Epidermal melanocyte (primary cell): ENCODE measurements at regions not wholly inside any gene's neighbourhood (a gene's known extent, or its start where the extent isn't known, plus 50 kb on each side); places are given as distances from the start of the nearest gene placed in this dataset.
A peak's percentile ranks its signal among the peaks of the same experiment; 100 is the strongest.

ENCODE experiments used
- DNase-seq: peaks from one replicate; pipeline ENCODE4 v3.0.0; 2011; ENCODE audit warnings: low spot score; ENCODE audit not compliant: insufficient read length

GRCh38 chr2:240319855-240320203 is 115.6 kb upstream of the GPC1 start:
- no peak for DNase-seq

DNA sequence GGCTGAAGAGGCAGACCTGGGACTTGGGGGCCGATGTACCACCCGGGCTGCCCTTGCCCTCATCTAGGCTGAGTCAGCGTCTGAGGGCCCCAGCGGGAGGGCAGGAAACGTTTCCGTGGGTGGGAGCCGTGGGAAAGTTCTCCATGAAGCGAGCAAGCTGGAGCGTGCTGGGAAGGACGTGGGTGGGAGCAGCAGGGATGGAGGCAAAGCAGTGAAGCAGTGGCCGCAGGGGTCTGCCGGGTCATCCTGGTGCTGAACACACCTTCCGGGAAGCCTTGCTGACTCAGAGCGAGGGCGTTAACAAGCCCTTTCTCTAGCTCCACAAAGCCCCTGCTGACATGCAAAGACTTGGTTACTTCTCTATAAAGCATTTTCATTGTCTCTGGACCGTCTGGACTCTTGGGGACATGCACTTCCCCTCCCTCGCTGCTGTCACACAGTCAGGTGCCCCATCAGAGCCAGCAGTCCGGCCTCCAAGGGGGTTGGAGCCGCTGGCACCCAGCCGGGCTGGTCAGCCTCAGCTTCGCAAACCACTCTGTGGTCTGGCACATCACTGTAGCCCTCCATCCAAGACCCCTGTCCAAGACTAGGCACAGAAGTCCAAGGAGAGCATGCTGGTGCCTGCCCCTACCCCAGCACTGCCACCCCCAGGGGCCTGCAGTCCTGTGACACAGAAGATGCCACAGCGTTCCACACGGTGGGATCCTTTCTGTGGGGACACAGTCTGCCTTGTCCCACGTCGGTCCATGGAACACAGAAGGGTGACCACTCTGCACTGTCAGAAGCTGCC is 115.1 kb upstream of the GPC1 start:
- DNase-seq = no peak

DNA sequence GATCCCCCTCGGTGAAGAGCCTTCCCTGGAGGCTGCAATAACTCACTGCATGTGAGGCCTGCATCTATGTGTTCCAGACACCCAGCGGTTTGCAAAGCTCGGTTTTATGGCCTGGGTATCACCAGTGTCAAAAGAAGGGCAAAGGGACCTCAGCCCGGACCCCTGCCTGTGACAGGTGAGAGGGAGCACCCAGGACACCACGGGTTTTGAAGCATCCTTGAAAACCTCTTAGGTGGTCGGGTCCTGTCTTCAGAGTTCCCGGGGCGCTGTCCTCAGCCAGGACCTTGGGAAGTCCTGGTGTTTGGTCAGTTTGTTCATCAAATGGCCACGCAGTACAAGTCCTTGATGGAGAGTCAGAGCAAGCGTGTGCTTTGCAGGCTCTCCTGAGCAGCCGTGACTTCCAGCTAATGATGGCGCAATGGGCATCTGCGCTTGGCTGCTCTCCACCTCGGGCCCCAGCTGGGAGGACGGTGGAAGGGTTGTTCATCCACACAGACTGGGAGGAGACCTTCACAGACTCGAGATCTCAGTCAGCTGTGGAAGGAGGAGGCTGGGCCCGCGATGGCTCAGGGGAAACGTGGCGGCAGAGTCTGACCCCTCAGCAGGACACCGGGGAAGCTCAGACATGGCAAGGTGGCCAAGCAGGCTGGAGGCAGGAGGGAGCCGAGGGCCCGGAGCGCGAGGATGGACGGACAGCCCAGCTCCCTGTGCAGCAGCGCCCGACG is 113.1 kb upstream of the GPC1 start:
- no peak for DNase-seq

GRCh38 chr2:240322991-240323390 is 112.5 kb upstream of the GPC1 start:
- no peak for DNase-seq

DNA sequence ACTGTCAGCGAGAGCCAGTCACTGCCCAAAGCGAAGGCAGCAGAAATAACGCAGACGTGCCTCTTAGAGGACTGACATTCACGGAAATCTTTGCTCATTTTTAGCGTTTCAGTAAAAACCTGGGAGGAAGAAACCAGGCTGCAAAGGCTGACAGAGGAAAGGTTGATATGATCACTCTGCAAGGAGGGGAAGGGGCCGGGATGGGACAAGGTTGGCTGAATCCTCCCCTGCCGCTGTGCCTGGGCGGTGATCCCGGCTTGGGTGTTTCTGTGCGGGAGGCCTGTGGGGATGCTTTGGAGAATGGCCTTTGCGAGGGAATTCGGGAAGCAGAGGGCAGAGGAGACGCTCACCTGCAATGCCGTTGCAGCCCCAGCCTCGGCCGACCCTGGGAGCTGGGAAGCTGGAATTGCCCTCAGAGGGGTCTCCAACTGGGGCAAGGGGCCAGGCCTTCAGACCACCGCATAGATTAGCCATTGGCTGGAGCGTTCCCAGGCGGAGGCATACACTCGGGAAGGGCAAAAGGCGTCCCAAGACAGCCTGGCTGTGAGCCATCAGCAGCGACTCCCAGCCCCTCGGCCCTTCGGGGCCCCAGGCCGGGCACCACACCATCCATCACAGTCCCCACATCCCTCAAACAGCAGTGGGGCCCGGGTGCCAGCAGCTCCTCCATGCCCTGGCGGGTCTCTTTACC is 111.7 kb upstream of the GPC1 start:
- no peak for DNase-seq

GRCh38 chr2:240324312-240325015 is 111.0 kb upstream of the GPC1 start:
- DNase-seq = no peak

- DNase-seq = no peak
Measured at GRCh38 chr2:240325016-240326007, 110.2 kb upstream of the GPC1 start.

GRCh38 chr2:240326246-240326645 is 109.2 kb upstream of the GPC1 start:
- no peak for DNase-seq

GRCh38 chr2:240326886-240327285 is 108.6 kb upstream of the GPC1 start:
- no peak for DNase-seq

- DNase-seq = no peak
Measured at GRCh38 chr2:240327566-240327965, 107.9 kb upstream of the GPC1 start.

DNA sequence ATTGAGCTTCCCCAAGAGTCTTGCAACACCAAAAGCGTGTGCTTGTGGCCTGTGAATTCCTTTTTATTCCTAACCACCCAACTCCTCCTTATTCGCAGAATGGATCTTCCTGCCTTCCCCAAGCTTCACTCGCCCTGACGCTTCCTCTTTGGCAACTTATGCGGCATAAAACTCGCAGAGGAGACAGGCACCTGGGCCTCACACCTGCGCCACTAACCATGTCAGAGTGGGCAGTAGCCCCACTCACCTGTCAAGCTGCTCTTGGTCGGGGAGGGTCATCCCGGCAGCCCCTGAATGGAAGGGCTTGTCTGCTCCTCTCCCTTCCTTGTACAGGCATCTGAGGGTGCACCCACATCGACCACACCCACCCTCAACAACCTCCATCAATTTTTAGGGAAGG is 106.9 kb upstream of the GPC1 start:
- DNase-seq = no peak

GRCh38 chr2:240329116-240329665 is 106.3 kb upstream of the GPC1 start:
- no peak for DNase-seq

- no peak for DNase-seq
Measured at GRCh38 chr2:240329778-240330177, 105.7 kb upstream of the GPC1 start.

DNA sequence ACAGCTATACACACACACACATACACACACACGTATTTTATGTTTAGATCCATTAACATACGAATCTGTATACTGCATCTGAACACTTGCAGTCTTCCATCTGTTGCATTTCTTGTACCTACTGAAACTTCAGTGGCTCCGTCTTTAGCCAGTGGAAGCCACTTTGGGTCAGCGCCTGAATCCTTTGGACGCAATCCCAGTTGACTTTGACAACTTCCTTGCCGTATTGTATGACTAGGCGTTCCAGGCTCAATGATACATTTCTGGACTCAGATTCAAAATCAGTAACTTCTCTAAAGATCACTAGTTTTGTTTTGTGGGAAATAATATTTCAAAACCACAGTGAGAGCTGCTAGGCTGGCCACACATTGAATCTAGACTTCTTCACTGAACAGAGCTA is 101.5 kb upstream of the GPC1 start:
- DNase-seq = no peak

GRCh38 chr2:240335061-240335460 is 100.4 kb upstream of the GPC1 start:
- DNase-seq = no peak

- no peak for DNase-seq
Measured at GRCh38 chr2:240336820-240337427, 98.5 kb upstream of the GPC1 start.

- no peak for DNase-seq
Measured at GRCh38 chr2:240338274-240338673, 97.2 kb upstream of the GPC1 start.

DNA sequence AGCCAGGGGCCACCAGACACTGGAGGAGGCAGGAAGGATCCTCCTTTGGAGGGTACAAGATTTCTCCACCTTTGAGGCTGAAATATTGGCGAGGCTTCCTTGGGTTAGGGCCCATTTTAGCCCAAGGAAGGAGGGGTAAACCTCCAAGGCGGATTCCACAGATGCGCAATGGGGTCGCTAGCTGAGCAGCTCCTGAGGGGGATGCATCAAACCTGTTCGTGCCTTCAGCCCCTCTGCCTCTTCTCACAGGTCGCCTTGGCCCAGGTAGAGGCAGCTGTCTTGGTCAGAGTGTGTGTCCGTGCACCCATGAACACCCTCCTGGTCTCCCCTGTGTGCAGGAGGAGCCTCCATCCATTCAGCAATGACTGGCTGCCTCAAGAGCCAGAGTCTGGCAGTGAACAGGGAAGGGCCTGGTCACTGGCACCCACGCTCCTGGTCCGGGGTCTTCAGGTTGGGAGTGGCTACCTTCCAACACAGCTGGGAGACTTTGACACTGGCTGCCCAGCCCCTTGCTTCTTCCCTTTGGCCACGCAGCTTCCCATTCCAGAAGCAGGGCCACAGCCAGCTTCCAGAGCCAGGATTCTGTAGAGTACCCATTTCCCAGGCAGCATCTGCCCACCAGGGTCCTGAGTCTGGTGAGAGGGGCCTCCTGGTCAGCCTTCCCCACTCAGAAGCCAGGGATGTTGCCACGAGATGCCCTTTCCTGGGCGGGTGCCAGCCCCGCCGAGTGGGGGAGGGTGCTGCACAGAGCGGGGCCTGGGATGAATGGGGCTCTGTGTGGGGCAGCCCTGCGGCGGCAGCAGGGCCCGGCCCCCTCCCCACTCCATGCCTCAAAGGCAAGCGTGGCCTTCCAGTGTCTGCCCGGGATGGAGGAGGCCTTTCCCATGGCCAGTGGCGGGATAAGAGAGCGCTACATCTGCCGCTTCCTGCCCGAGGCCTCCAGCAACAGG is 95.8 kb upstream of the GPC1 start:
- DNase-seq = peak; percentile 90

GRCh38 chr2:240340361-240340761 is 95.1 kb upstream of the GPC1 start:
- no peak for DNase-seq
